GM23248 (cell line): ENCODE measurements at regions not wholly inside any gene's neighbourhood (a gene's known extent, or its start where the extent isn't known, plus 50 kb on each side); places are given as distances from the start of the nearest gene placed in this dataset.
A peak's percentile ranks its signal among the peaks of the same experiment; 100 is the strongest.

Experiments
- DNase-seq: peaks from one replicate; pipeline ENCODE4 v3.0.0-alpha.2; 2015
- H2AFZ ChIP-seq: fragments of 200-600 bp; sonication (generic); 2 replicates; pipeline ENCODE4 v1.6.1; 2016; ENCODE audit warnings: antibody characterized with exemption
- H3F3A ChIP-seq: fragments of 200-600 bp; sonication (generic); 2 replicates; pipeline ENCODE4 v1.6.1; 2016; ENCODE audit warnings: mild to moderate bottlenecking, antibody characterized with exemption, mixed run types; ENCODE audit not compliant: insufficient read depth
- H3K27ac ChIP-seq: fragments of 200-600 bp; sonication (generic); 2 replicates; pipeline ENCODE4 v1.5.1; 2016; ENCODE audit warnings: mild to moderate bottlenecking
- H3K27me3 ChIP-seq: fragments of 200-600 bp; sonication (generic); replicated peaks from 2 replicates; pipeline ENCODE4 v1.6.1; 2016; ENCODE audit warnings: mild to moderate bottlenecking; ENCODE audit not compliant: insufficient read depth
- H3K36me3 ChIP-seq: fragments of 200-600 bp; sonication (generic); 2 replicates; pipeline ENCODE4 v1.6.1; 2016; ENCODE audit warnings: low read depth, mild to moderate bottlenecking
- H3K4me1 ChIP-seq: fragments of 200-600 bp; sonication (generic); 2 replicates; pipeline ENCODE4 v1.6.1; 2016; ENCODE audit warnings: mild to moderate bottlenecking; ENCODE audit not compliant: insufficient read depth
- H3K4me2 ChIP-seq: fragments of 200-600 bp; sonication (generic); one replicate; pipeline ENCODE4 v1.6.1; 2016; ENCODE audit warnings: mild to moderate bottlenecking; ENCODE audit not compliant: unreplicated experiment
- H3K4me3 ChIP-seq: fragments of 200-600 bp; sonication (generic); 2 replicates; pipeline ENCODE4 v1.5.1; 2016; ENCODE audit warnings: mild to moderate bottlenecking
- H3K79me2 ChIP-seq: fragments of 200-600 bp; sonication (generic); 2 replicates; pipeline ENCODE4 v1.6.1; 2016; ENCODE audit warnings: mild to moderate bottlenecking; ENCODE audit not compliant: insufficient read depth
- H3K9ac ChIP-seq: fragments of 200-600 bp; sonication (generic); 2 replicates; pipeline ENCODE4 v1.6.1; 2016; ENCODE audit warnings: mild to moderate bottlenecking
- H3K9me2 ChIP-seq: fragments of 200-600 bp; sonication (generic); 2 replicates; pipeline ENCODE4 v1.6.1; 2016; ENCODE audit warnings: mixed run types, mild to moderate bottlenecking, moderate library complexity; ENCODE audit not compliant: insufficient read depth
- H3K9me3 ChIP-seq: fragments of 200-600 bp; sonication (generic); one replicate; pipeline ENCODE4 v1.6.1; 2017; ENCODE audit warnings: low read depth
- H4K20me1 ChIP-seq: fragments of 200-600 bp; sonication (generic); 2 replicates; pipeline ENCODE4 v1.6.0; 2016; ENCODE audit not compliant: insufficient read depth
- EZH2 ChIP-seq: fragments of 200-600 bp; sonication (generic); IDR thresholded peaks from 2 replicates; pipeline ENCODE4 v1.6.1; 2018; ENCODE audit warnings: antibody characterized with exemption, mild to moderate bottlenecking; ENCODE audit not compliant: insufficient read depth, poor library complexity, severe bottlenecking
- EZH2phosphoT487 ChIP-seq: fragments of 200-600 bp; sonication (generic); IDR thresholded peaks from 2 replicates; pipeline ENCODE4 v1.6.1; 2018; ENCODE audit warnings: antibody characterized with exemption, moderate library complexity, mild to moderate bottlenecking, low read depth; ENCODE audit not compliant: insufficient read depth
- WGBS, 2 experiments: methylation state at CpG; one replicate each; pipeline ENCODE4 v1.1.6; 2015 to 2017; ENCODE audit warnings: low lambda C conversion rate in 2 of 2, low coverage in 1 of 2; ENCODE audit errors: missing lambda C conversion rate in 2 of 2; 5-methylcytosine and 5-hydroxymethylcytosine counted together
- in situ Hi-C: fragments of 300-500 bp; cut with MboI; formaldehyde crosslinking; loops from 2 replicates; pipeline ENCODE4 v1.15.0; 2020

DNA sequence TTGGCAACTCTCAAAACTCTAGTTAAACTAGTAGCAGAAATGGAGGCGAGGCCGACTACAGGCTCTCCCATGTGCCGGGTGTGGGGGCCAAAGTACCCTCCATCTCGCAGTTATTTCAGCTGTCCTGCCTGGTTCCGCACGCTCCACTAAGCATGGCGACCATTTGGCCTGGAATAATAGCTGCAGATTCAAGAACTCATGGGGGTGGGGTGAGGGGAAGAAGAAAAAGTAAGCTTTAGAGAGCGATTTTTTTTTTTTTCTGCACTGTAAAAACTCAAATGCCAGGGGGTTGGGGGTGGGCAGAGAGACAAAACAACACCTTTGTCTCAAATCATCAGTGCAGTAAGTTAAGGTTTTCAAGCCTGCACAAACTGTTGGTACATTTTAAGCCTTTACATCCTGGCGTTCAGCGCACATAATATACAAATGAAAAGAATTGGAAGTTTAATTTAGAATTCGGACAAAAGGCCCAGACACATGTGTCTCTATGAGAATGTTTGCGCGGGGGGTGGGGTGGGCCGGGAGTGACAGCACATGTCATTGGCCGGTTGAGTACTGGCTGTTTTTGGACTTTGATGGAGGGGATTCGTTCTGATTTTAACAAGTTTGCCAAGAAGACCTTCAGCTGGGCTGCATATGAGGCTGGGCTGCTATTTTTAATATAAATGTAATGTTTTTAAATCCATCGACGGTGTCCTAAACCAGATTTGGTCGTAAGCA, 694.7 kb upstream of the SALL1 start:
- Histone ChIP-seq H4K20me1 (no peaks in the 10 kb centered on the region), H3K27me3 (no peaks in the 10 kb centered on the region), H3K79me2 (no peaks in the 10 kb centered on the region), H3K4me3 (no peak overlapping the region), H3K4me1 (no peaks in the 10 kb centered on the region), H3K9me3 (no peaks in the 10 kb centered on the region), H3K36me3 (no peaks in the 10 kb centered on the region), H3K9ac (no peak overlapping the region), H3F3A (no peaks in the 10 kb centered on the region), H2AFZ (no peak overlapping the region), H3K9me2 (no peaks in the 10 kb centered on the region), H3K27ac (no peak overlapping the region), H3K4me2 (no peak overlapping the region)
- WGBS, 2 experiments, result 47 to 49% methylated on average over 19 of the region's 19 CpGs
- TF ChIP-seq EZH2phosphoT487, result no peak
- no peak for TF ChIP-seq EZH2
- no peak for DNase-seq
- in situ Hi-C loops, result no loop called here

GRCh38 chr16:51839727-51840462, 688.8 kb upstream of the SALL1 start:
- DNase-seq, result no peak
- Histone ChIP-seq H3K27ac (no peak overlapping the region), H2AFZ (no peak overlapping the region), H3K36me3 (no peaks in the 10 kb centered on the region), H3K4me3 (no peak overlapping the region), H4K20me1 (no peaks in the 10 kb centered on the region), H3K27me3 (no peaks in the 10 kb centered on the region), H3K79me2 (no peaks in the 10 kb centered on the region), H3K4me2 (no peak overlapping the region), H3F3A (no peaks in the 10 kb centered on the region), H3K4me1 (no peaks in the 10 kb centered on the region), H3K9ac (no peak overlapping the region), H3K9me2 (no peaks in the 10 kb centered on the region), H3K9me3 (no peaks in the 10 kb centered on the region)
- WGBS, 2 experiments, result 32 to 40% methylated on average over 1 of the region's 1 CpG
- in situ Hi-C loops, result no loop called here
- TF ChIP-seq EZH2phosphoT487, result no peak
- no peak for TF ChIP-seq EZH2

GRCh38 chr16:51834794-51835193, 683.7 kb upstream of the SALL1 start:
- Histone ChIP-seq H3K36me3 (no peaks in the 10 kb centered on the region), H3K4me3 (peak overlapping the region; percentile 66), H3K27me3 (no peaks in the 10 kb centered on the region), H3K79me2 (no peaks in the 10 kb centered on the region), H3K4me1 (no peaks in the 10 kb centered on the region; the same call in 1 of the 2 replicates), H3K4me2 (peak overlapping the region; percentile 85), H2AFZ (peak overlapping the region; percentile 87; the same call in 1 of the 2 replicates), H3K9ac (no peak overlapping the region), H3K27ac (no peak overlapping the region), H3F3A (no peaks in the 10 kb centered on the region), H3K9me2 (no peaks in the 10 kb centered on the region), H4K20me1 (no peaks in the 10 kb centered on the region), H3K9me3 (no peaks in the 10 kb centered on the region)
- TF ChIP-seq EZH2 (no peak), EZH2phosphoT487 (no peak)
- WGBS, 2 experiments, result 87 to 93% methylated on average over 3 of the region's 3 CpGs
- no peak for DNase-seq
- in situ Hi-C loops, result no loop called here

GRCh38 chr16:51834133-51834532, 683.1 kb upstream of the SALL1 start:
- WGBS, 2 experiments, result 5 to 6% methylated on average over 10 of the region's 10 CpGs
- H3K9me3 ChIP-seq, result no peaks in the 10 kb centered on the region
- peak overlapping the region; percentile 85 for H3K4me2 ChIP-seq
- no peaks in the 10 kb centered on the region for H3K36me3 ChIP-seq
- in situ Hi-C loops, result no loop called here
- TF ChIP-seq EZH2 (no peak), EZH2phosphoT487 (no peak)
- H3F3A ChIP-seq, result no peaks in the 10 kb centered on the region
- no peak overlapping the region for H3K27ac ChIP-seq
- H3K4me3 ChIP-seq, result peak overlapping the region; percentile 66
- H3K9ac ChIP-seq, result peak overlapping the region; percentile 31; the same call in 1 of the 2 replicates
- no peaks in the 10 kb centered on the region for H3K79me2 ChIP-seq
- H3K27me3 ChIP-seq, result no peaks in the 10 kb centered on the region
- H2AFZ ChIP-seq, result peak overlapping the region; percentile 87
- no peaks in the 10 kb centered on the region for H3K9me2 ChIP-seq
- DNase-seq, result peak; percentile 66
- H3K4me1 ChIP-seq, result no peaks in the 10 kb centered on the region; the same call in 1 of the 2 replicates
- H4K20me1 ChIP-seq, result no peaks in the 10 kb centered on the region
